MM.1S (cell line): ENCODE measurements at regions not wholly inside any gene's neighbourhood (a gene's known extent, or its start where the extent isn't known, plus 50 kb on each side); places are given as distances from the start of the nearest gene placed in this dataset.

ENCODE experiments used
- DNase-seq: peaks from one replicate; pipeline ENCODE4 v3.0.0-alpha.2; 2015
- H2AFZ ChIP-seq: fragments of 300-600 bp; sonication (generic); 2 replicates; pipeline ENCODE4 v1.6.0; 2016; ENCODE audit warnings: antibody characterized with exemption, low read length
- H3F3A ChIP-seq: fragments of 300-600 bp; sonication (generic); 2 replicates; pipeline ENCODE4 v1.6.1; 2016; ENCODE audit warnings: mild to moderate bottlenecking, antibody characterized with exemption, low read length, moderate library complexity, mixed read lengths; ENCODE audit not compliant: insufficient read depth
- H3K27ac ChIP-seq: fragments of 300-600 bp; sonication (generic); 2 replicates; pipeline ENCODE4 v1.5.1; 2016; ENCODE audit warnings: mild to moderate bottlenecking, low read length
- H3K27me3 ChIP-seq: fragments of 300-600 bp; sonication (generic); replicated peaks from 2 replicates; pipeline ENCODE4 v1.6.0; 2016; ENCODE audit warnings: low read length; ENCODE audit not compliant: insufficient read depth
- H3K36me3 ChIP-seq: fragments of 300-600 bp; sonication (generic); replicated peaks from 2 replicates; pipeline ENCODE4 v1.6.1; 2016; ENCODE audit warnings: mild to moderate bottlenecking, low read length, mixed read lengths; ENCODE audit not compliant: insufficient read depth
- H3K4me1 ChIP-seq: fragments of 300-600 bp; sonication (generic); 2 replicates; pipeline ENCODE4 v1.6.1; 2016; ENCODE audit warnings: low read length, mixed read lengths
- H3K4me2 ChIP-seq: fragments of 300-600 bp; sonication (generic); 2 replicates; pipeline ENCODE4 v1.6.0; 2016; ENCODE audit warnings: low read depth, low read length
- H3K4me3 ChIP-seq: fragments of 300-600 bp; sonication (generic); 2 replicates; pipeline ENCODE4 v1.5.1; 2016; ENCODE audit warnings: low read length, mixed read lengths
- H3K79me2 ChIP-seq: fragments of 300-600 bp; sonication (generic); 2 replicates; pipeline ENCODE4 v1.6.1; 2016; ENCODE audit warnings: mixed run types, low read length, mixed read lengths
- H3K9ac ChIP-seq: fragments of 300-600 bp; sonication (generic); 2 replicates; pipeline ENCODE4 v1.6.1; 2016; ENCODE audit warnings: low read length, mixed read lengths
- H3K9me2 ChIP-seq: fragments of 300-600 bp; sonication (generic); replicated peaks from 2 replicates; pipeline ENCODE4 v1.6.1; 2016; ENCODE audit warnings: mild to moderate bottlenecking, low read length, mixed read lengths; ENCODE audit not compliant: insufficient read depth
- H3K9me3 ChIP-seq: fragments of 300-600 bp; sonication (generic); replicated peaks from 2 replicates; pipeline ENCODE4 v1.6.1; 2016; ENCODE audit warnings: mild to moderate bottlenecking, low read length, mixed read lengths; ENCODE audit not compliant: insufficient read depth
- H4K20me1 ChIP-seq: fragments of 300-600 bp; sonication (generic); 2 replicates; pipeline ENCODE4 v1.6.1; 2016; ENCODE audit warnings: mild to moderate bottlenecking, low read length, moderate library complexity, mixed read lengths; ENCODE audit not compliant: insufficient read depth
- CTCF ChIP-seq: fragments of 300-600 bp; sonication (generic); IDR thresholded peaks from 2 replicates; pipeline ENCODE4 v1.5.1; 2016; ENCODE audit warnings: antibody characterized with exemption, low read length, mixed read lengths
- EZH2 ChIP-seq: fragments of 300-600 bp; sonication (generic); optimal IDR thresholded peaks from 2 replicates; pipeline ENCODE3; 2017; ENCODE audit warnings: low read depth, mild to moderate bottlenecking, antibody characterized with exemption, low read length, mixed read lengths
- EZH2phosphoT487 ChIP-seq: fragments of 300-600 bp; sonication (generic); IDR thresholded peaks from 2 replicates; pipeline ENCODE4 v1.6.1; 2018; ENCODE audit warnings: antibody characterized with exemption, low read length

GRCh38 chr2:37582481-37583220 is 88.8 kb downstream of the CDC42EP3 start:
- H3K9me3 ChIP-seq = no peaks in the 10 kb centered on the region
- no peak for TF ChIP-seq EZH2phosphoT487
- no peak for TF ChIP-seq EZH2
- TF ChIP-seq CTCF = no peak

GRCh38 chr2:37583402-37583801 is 88.0 kb downstream of the CDC42EP3 start:
- Histone ChIP-seq H3K36me3 (no peaks in the 10 kb centered on the region), H3K79me2 (no peaks in the 10 kb centered on the region), H3K4me2 (no peak overlapping the region), H3K4me3 (no peak overlapping the region), H3K9ac (no peak overlapping the region), H3K27me3 (no peaks in the 10 kb centered on the region), H3K4me1 (peaks cover 23% of the 10 kb centered on the region), H3K9me2 (no peaks in the 10 kb centered on the region), H3K9me3 (no peaks in the 10 kb centered on the region), H3K27ac (no peak overlapping the region), H4K20me1 (no peaks in the 10 kb centered on the region), H2AFZ (no peak overlapping the region), H3F3A (peaks cover 25% of the 10 kb centered on the region)
- no peak for DNase-seq
- TF ChIP-seq EZH2phosphoT487 = no peak
- TF ChIP-seq EZH2 = no peak
- no peak for TF ChIP-seq CTCF

More at GRCh38 chr2:37582481-37583220, 88.8 kb downstream of the CDC42EP3 start:
- Histone ChIP-seq H2AFZ (no peak overlapping the region), H3K4me1 (peaks cover 23% of the 10 kb centered on the region), H4K20me1 (no peaks in the 10 kb centered on the region), H3F3A (peaks cover 25% of the 10 kb centered on the region), H3K36me3 (no peaks in the 10 kb centered on the region), H3K4me3 (no peak overlapping the region), H3K79me2 (no peaks in the 10 kb centered on the region), H3K27me3 (no peaks in the 10 kb centered on the region), H3K27ac (no peak overlapping the region), H3K9me2 (no peaks in the 10 kb centered on the region), H3K9ac (no peak overlapping the region), H3K4me2 (no peak overlapping the region)
- DNase-seq = no peak

GRCh38 chr2:37583867-37584266 is 87.6 kb downstream of the CDC42EP3 start:
- H3K27ac ChIP-seq = no peak overlapping the region
- DNase-seq = no peak
- H3K4me3 ChIP-seq = no peak overlapping the region
- TF ChIP-seq EZH2phosphoT487 = no peak
- TF ChIP-seq CTCF = no peak
- TF ChIP-seq EZH2 = no peak
- peaks cover 25% of the 10 kb centered on the region for H3F3A ChIP-seq
- H3K79me2 ChIP-seq = no peaks in the 10 kb centered on the region
- H2AFZ ChIP-seq = no peak overlapping the region
- no peaks in the 10 kb centered on the region for H3K27me3 ChIP-seq
- H3K4me1 ChIP-seq = peaks cover 23% of the 10 kb centered on the region
- no peak overlapping the region for H3K4me2 ChIP-seq
- no peaks in the 10 kb centered on the region for H4K20me1 ChIP-seq
- no peaks in the 10 kb centered on the region for H3K9me2 ChIP-seq
- no peaks in the 10 kb centered on the region for H3K9me3 ChIP-seq
- H3K36me3 ChIP-seq = no peaks in the 10 kb centered on the region
- no peak overlapping the region for H3K9ac ChIP-seq
